ENCODE measurements at regions not wholly inside any gene's neighbourhood (a gene's known extent, or its start where the extent isn't known, plus 50 kb on each side); places are given as distances from the start of the nearest gene placed in this dataset.

DNA sequence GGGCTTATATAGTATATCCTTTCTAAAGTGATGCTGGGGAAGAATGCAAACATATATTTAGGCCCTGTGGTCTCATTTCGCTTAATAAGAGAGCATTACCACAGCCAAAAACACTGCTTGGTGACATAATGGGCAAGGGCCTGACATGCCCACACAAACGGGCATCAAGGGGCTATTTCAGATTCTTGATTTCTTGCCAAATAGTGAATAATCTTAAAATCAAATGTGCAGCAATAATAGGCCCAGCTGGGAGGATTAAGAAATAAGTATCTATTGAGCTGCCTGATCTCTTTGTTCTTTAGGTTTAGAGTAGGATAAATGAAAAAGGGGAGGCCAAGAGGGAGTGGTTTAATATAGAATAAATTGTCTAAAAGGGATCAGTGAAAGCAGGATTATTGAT, 241.0 kb upstream of the GBE1 start:
- no peak overlapping the region for H3K27ac ChIP-seq
- TF ChIP-seq ZFX (IDR thresholded peaks at IDR 0.05): no peak
- TF ChIP-seq, protein P1, sequence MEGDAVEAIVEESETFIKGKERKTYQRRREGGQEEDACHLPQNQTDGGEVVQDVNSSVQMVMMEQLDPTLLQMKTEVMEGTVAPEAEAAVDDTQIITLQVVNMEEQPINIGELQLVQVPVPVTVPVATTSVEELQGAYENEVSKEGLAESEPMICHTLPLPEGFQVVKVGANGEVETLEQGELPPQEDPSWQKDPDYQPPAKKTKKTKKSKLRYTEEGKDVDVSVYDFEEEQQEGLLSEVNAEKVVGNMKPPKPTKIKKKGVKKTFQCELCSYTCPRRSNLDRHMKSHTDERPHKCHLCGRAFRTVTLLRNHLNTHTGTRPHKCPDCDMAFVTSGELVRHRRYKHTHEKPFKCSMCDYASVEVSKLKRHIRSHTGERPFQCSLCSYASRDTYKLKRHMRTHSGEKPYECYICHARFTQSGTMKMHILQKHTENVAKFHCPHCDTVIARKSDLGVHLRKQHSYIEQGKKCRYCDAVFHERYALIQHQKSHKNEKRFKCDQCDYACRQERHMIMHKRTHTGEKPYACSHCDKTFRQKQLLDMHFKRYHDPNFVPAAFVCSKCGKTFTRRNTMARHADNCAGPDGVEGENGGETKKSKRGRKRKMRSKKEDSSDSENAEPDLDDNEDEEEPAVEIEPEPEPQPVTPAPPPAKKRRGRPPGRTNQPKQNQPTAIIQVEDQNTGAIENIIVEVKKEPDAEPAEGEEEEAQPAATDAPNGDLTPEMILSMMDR (conservative IDR thresholded peaks at IDR 0.05): no peak

DNA sequence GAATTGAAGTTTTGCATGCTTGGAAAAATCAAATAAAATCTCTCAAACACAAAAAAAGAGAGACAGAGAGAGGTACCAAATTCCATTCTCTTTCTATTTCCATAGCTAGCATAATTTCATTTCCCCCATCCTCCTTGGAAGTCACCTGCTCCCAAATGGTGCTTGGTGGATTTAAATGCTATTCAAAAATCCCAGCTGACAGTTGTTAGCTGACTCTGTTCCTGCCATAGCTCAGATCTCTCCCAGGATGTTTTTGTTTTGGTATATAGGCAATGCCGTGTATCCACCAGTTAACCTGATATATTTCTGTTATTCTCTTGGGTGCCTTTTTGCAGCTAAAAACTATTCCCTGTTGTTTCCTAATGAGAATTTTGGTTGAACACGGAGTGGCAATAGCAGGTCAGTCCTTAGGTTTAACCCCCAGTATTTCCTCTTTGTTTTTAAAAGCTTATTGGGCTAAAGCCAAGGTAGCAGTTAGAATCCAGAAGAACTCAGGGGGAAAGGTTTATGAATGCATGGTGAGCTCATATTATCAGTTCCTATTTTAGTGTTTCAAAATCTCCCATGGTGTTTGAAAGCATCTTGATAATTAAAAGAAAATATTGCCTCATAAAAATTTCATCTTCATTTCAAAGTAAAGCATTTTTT, 240.0 kb upstream of the GBE1 start:
- TF ChIP-seq, protein P1 (conservative IDR thresholded peaks at IDR 0.05): no peak
- TF ChIP-seq ZFX (IDR thresholded peaks at IDR 0.05): no peak

DNA sequence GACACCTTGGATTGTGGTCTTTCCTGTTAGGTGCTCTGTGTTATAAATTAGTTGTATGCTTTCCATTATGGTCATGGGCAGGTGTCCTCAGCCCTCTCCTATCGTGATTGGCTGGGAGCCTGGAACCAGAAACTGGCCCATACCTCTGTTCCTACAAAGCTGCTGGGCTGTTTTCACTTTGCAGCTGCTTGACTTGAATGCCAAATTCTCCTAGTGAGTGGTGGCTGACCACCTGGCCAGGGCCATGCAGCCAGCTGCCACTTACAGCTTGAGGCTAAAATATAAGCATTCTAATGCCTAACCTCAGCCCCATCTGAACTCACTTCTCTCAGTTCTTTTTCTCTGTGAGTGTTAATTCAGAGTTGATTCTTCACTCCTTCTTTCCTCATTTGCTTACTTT, 239.3 kb upstream of the GBE1 start:
- TF ChIP-seq ZFX (IDR thresholded peaks at IDR 0.05): no peak
- TF ChIP-seq, protein P1 (conservative IDR thresholded peaks at IDR 0.05): no peak

More for the DNA sequence above, 240.0 kb upstream of the GBE1 start:
- no peak overlapping the region for H3K27ac ChIP-seq

DNA sequence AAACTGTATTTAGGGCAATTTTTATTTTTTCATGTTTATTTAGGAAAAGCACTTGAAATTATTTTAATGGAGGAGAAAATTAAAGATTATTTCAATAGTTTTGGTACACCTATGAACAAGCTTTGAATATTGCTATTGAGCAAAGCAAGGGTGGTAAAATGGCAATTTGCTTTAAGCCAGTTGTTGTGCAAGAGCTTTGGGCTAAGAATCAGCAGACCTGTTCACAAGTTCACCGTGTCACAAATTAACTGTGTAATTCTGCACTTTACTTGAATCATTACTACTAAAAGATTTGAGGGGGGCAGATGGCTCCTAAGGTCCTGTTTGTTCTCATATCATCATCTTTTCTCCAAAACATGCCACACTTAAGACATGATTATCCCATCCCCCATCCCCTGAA, 238.9 kb upstream of the GBE1 start:
- H3K27ac ChIP-seq: no peak overlapping the region
- no peak for TF ChIP-seq ZFX (IDR thresholded peaks at IDR 0.05)
- TF ChIP-seq, protein P1 (conservative IDR thresholded peaks at IDR 0.05): no peak

More for the DNA sequence above, 239.3 kb upstream of the GBE1 start:
- H3K27ac ChIP-seq: no peak overlapping the region

DNA sequence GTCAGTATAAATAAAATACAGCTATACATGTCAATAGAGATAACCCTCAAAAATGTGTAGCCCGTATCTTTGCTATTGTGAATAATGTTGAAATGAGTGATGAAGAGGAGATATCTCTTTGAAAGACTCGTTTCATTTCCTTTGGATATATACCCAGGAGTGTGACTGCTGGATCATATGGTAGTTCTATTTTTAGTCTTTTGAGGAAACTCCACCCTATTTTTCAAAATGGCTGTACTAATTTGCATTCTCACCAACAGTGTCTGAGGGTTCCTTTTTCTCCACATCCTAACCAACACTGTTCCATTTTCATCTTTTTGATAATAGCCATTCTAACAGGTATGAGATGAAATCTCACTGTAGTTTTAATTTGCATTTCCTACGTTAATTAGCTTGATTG, 237.5 kb upstream of the GBE1 start:
- no peak overlapping the region for H3K27ac ChIP-seq
- no peak for TF ChIP-seq ZFX (IDR thresholded peaks at IDR 0.05)
- TF ChIP-seq, protein P1 (conservative IDR thresholded peaks at IDR 0.05): no peak

DNA sequence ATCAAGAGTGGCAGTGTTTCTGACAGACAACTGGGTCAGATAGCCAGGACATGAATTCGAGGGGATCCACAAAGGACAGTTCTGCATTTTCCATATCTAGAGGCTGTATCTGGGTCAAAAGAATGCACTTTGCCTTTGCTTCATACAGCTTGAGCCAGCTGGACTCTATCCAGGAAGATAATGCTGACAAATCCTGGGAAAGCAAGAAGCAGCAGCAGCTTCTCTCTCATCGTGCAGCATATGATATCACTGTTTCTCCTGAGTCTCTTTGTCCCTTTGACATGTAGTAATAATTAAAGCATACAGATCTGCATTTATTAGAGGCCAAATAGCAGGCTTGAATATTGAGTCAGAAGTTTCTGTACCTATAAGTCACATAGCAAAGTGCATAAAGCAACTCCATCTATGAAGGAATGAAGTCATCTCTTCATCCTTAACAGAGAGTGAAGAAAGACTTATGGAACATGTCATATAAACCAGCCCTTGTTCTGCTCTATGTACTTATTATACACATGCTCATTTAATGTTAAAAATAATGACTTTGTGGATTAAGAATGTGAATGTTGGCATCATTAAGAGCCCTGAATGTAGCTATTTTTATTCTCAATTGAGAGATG, 236.8 kb upstream of the GBE1 start:
- no peak overlapping the region for H3K27ac ChIP-seq
- TF ChIP-seq ZFX (IDR thresholded peaks at IDR 0.05): no peak
- TF ChIP-seq, protein P1 (conservative IDR thresholded peaks at IDR 0.05): no peak

DNA sequence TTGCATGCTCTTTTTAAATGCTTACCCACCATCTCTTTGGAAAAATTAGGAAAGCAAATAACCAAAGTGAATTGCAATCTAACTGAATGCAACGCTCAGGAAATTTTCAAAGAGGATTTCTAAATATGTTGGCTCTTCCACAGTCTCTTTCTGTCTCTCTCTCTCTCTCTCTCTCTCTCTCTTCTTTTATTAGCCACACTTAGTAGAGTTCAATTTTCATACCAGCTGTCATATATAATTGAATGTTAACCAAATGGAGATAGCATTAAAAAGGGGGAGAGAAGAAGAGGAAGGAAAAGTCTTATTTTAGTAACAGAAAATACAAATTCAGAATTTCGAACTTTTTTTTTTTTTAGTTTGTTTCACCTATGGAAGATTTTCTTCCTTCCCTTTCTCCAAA, 235.9 kb upstream of the GBE1 start:
- TF ChIP-seq, protein P1 (conservative IDR thresholded peaks at IDR 0.05): no peak
- no peak for TF ChIP-seq ZFX (IDR thresholded peaks at IDR 0.05)
- no peak overlapping the region for H3K27ac ChIP-seq
